Stimulated activated memory B cell treated with anti-CD40 and anti-IgM and Interleukin-4, amounts not matched to agents 10 μg/mL and 1 μg/mL and 100 μg/mL, for 72 hours (primary cell): ENCODE measurements at regions not wholly inside any gene's neighbourhood (a gene's known extent, or its start where the extent isn't known, plus 50 kb on each side); places are given as distances from the start of the nearest gene placed in this dataset.
"Not testable (repeated sequence)": the region's sequence is repeated elsewhere in the genome, so short reads cannot be mapped to it uniquely, and the experiment has no call there.

Source experiments
- ATAC-seq: fragments of 150-1000 bp; cut with Tn5 transposase; 2 replicates; pipeline ENCODE4 v1.10.0; 2021
- H3K27ac Mint-ChIP-seq: one replicate; pipeline ENCODE4 v1.8.0; 2022; ENCODE audit warnings: mild to moderate bottlenecking, mixed read lengths
- H3K27me3 Mint-ChIP-seq: one replicate; pipeline ENCODE4 v1.8.0; 2022; ENCODE audit warnings: mixed read lengths
- H3K36me3 Mint-ChIP-seq: one replicate; pipeline ENCODE4 v1.8.0; 2022; ENCODE audit warnings: mixed read lengths
- H3K4me1 Mint-ChIP-seq: one replicate; pipeline ENCODE4 v1.8.0; 2022; ENCODE audit warnings: mixed read lengths
- H3K4me3 Mint-ChIP-seq: one replicate; pipeline ENCODE4 v1.8.0; 2022; ENCODE audit warnings: mild to moderate bottlenecking, moderate library complexity, mixed read lengths
- H3K9me3 Mint-ChIP-seq: one replicate; pipeline ENCODE4 v1.8.0; 2022; ENCODE audit warnings: mixed read lengths

GRCh38 chr15:62327406-62327805 lies 162.3 kb upstream of the C2CD4B start:
- no peak overlapping the region for H3K4me3 Mint-ChIP-seq
- no peak for ATAC-seq
- H3K27ac Mint-ChIP-seq: no peak overlapping the region
- no peaks in the 10 kb centered on the region for H3K4me1 Mint-ChIP-seq
- no peaks in the 10 kb centered on the region for H3K9me3 Mint-ChIP-seq
- no peaks in the 10 kb centered on the region for H3K36me3 Mint-ChIP-seq
- peaks cover 12% of the 10 kb centered on the region for H3K27me3 Mint-ChIP-seq

- H3K27me3 Mint-ChIP-seq, H3K9me3 Mint-ChIP-seq, H3K4me1 Mint-ChIP-seq, ATAC-seq, H3K36me3 Mint-ChIP-seq, H3K27ac Mint-ChIP-seq, H3K4me3 Mint-ChIP-seq: not testable (repeated sequence)
Measured at GRCh38 chr15:62332472-62332871, 167.4 kb upstream of the C2CD4B start.

GRCh38 chr15:62334536-62334935 lies 169.5 kb upstream of the C2CD4B start:
- no peaks in the 10 kb centered on the region for H3K36me3 Mint-ChIP-seq
- no peak overlapping the region for H3K27ac Mint-ChIP-seq
- no peaks in the 10 kb centered on the region for H3K9me3 Mint-ChIP-seq
- H3K27me3 Mint-ChIP-seq: peaks cover 15% of the 10 kb centered on the region
- no peak overlapping the region for H3K4me3 Mint-ChIP-seq
- no peak for ATAC-seq
- H3K4me1 Mint-ChIP-seq: no peaks in the 10 kb centered on the region

GRCh38 chr15:62337934-62338333 lies 172.8 kb upstream of the C2CD4B start:
- no peaks in the 10 kb centered on the region for H3K9me3 Mint-ChIP-seq
- peak; percentile 12 for ATAC-seq
- no peaks in the 10 kb centered on the region for H3K36me3 Mint-ChIP-seq
- H3K27ac Mint-ChIP-seq: no peak overlapping the region
- H3K4me3 Mint-ChIP-seq: no peak overlapping the region
- peaks cover 27% of the 10 kb centered on the region for H3K27me3 Mint-ChIP-seq
- no peaks in the 10 kb centered on the region for H3K4me1 Mint-ChIP-seq

- Mint-ChIP-seq H3K27me3 (peaks cover 27% of the 10 kb centered on the region), H3K36me3 (no peaks in the 10 kb centered on the region), H3K4me1 (no peaks in the 10 kb centered on the region), H3K4me3 (no peak overlapping the region), H3K27ac (no peak overlapping the region), H3K9me3 (no peaks in the 10 kb centered on the region)
- no peak for ATAC-seq
Measured at GRCh38 chr15:62338497-62338896, 173.4 kb upstream of the C2CD4B start.

GRCh38 chr15:62342959-62343358 lies 177.9 kb upstream of the C2CD4B start:
- ATAC-seq: peak; percentile 31
- peaks cover 27% of the 10 kb centered on the region for H3K27me3 Mint-ChIP-seq
- H3K4me3 Mint-ChIP-seq: no peak overlapping the region
- H3K9me3 Mint-ChIP-seq: peaks cover 6% of the 10 kb centered on the region
- no peak overlapping the region for H3K27ac Mint-ChIP-seq
- peaks cover 6% of the 10 kb centered on the region for H3K4me1 Mint-ChIP-seq
- no peaks in the 10 kb centered on the region for H3K36me3 Mint-ChIP-seq

- H3K4me1 Mint-ChIP-seq: peaks cover 6% of the 10 kb centered on the region
- peaks cover 23% of the 10 kb centered on the region for H3K27me3 Mint-ChIP-seq
- H3K4me3 Mint-ChIP-seq: no peak overlapping the region
- no peak overlapping the region for H3K27ac Mint-ChIP-seq
- H3K36me3 Mint-ChIP-seq: no peaks in the 10 kb centered on the region
- peaks cover 6% of the 10 kb centered on the region for H3K9me3 Mint-ChIP-seq
- no peak for ATAC-seq
Measured at GRCh38 chr15:62343397-62343796, 178.3 kb upstream of the C2CD4B start.

GRCh38 chr15:62344806-62345539 lies 179.9 kb upstream of the C2CD4B start:
- Mint-ChIP-seq H3K27ac (no peak overlapping the region), H3K36me3 (no peaks in the 10 kb centered on the region), H3K27me3 (peaks cover 8% of the 10 kb centered on the region), H3K4me3 (peak overlapping the region; percentile 61), H3K4me1 (peaks cover 6% of the 10 kb centered on the region), H3K9me3 (peaks cover 6% of the 10 kb centered on the region)
- peak; percentile 70 for ATAC-seq

GRCh38 chr15:62346168-62346567 lies 181.1 kb upstream of the C2CD4B start:
- Mint-ChIP-seq H3K36me3 (no peaks in the 10 kb centered on the region), H3K4me1 (peaks cover 6% of the 10 kb centered on the region), H3K27me3 (peaks cover 7% of the 10 kb centered on the region), H3K9me3 (peaks cover 6% of the 10 kb centered on the region), H3K4me3 (no peak overlapping the region), H3K27ac (no peak overlapping the region)
- ATAC-seq: no peak

GRCh38 chr15:62348118-62348517 lies 183.0 kb upstream of the C2CD4B start:
- ATAC-seq: no peak
- H3K9me3 Mint-ChIP-seq: peaks cover 6% of the 10 kb centered on the region
- no peaks in the 10 kb centered on the region for H3K36me3 Mint-ChIP-seq
- no peak overlapping the region for H3K4me3 Mint-ChIP-seq
- H3K4me1 Mint-ChIP-seq: peaks cover 6% of the 10 kb centered on the region
- no peak overlapping the region for H3K27ac Mint-ChIP-seq
- H3K27me3 Mint-ChIP-seq: peaks cover 17% of the 10 kb centered on the region

GRCh38 chr15:62348623-62349022 lies 183.5 kb upstream of the C2CD4B start:
- no peak for ATAC-seq
- Mint-ChIP-seq H3K4me1 (peaks cover 6% of the 10 kb centered on the region), H3K27me3 (peaks cover 17% of the 10 kb centered on the region), H3K36me3 (no peaks in the 10 kb centered on the region), H3K4me3 (no peak overlapping the region), H3K27ac (no peak overlapping the region), H3K9me3 (peaks cover 6% of the 10 kb centered on the region)

- Mint-ChIP-seq H3K9me3 (no peaks in the 10 kb centered on the region), H3K4me3 (no peak overlapping the region), H3K4me1 (no peaks in the 10 kb centered on the region), H3K27ac (no peak overlapping the region), H3K36me3 (no peaks in the 10 kb centered on the region), H3K27me3 (peaks cover 24% of the 10 kb centered on the region)
- no peak for ATAC-seq
Measured at GRCh38 chr15:62352817-62353216, 187.7 kb upstream of the C2CD4B start.

- no peak for ATAC-seq
- Mint-ChIP-seq H3K4me3 (no peak overlapping the region), H3K9me3 (no peaks in the 10 kb centered on the region), H3K36me3 (no peaks in the 10 kb centered on the region), H3K27me3 (peaks cover 44% of the 10 kb centered on the region), H3K27ac (no peak overlapping the region), H3K4me1 (no peaks in the 10 kb centered on the region)
Measured at GRCh38 chr15:62357431-62357830, 192.3 kb upstream of the C2CD4B start.

- no peak for ATAC-seq
- H3K27ac Mint-ChIP-seq: no peak overlapping the region
- H3K4me1 Mint-ChIP-seq: no peaks in the 10 kb centered on the region
- H3K9me3 Mint-ChIP-seq: no peaks in the 10 kb centered on the region
- no peaks in the 10 kb centered on the region for H3K36me3 Mint-ChIP-seq
- H3K4me3 Mint-ChIP-seq: no peak overlapping the region
- peaks cover 54% of the 10 kb centered on the region for H3K27me3 Mint-ChIP-seq
Measured at GRCh38 chr15:62359416-62359815, 194.3 kb upstream of the C2CD4B start.

- ATAC-seq: no peak
- Mint-ChIP-seq H3K4me1 (no peaks in the 10 kb centered on the region), H3K27me3 (peaks cover 55% of the 10 kb centered on the region), H3K27ac (no peak overlapping the region), H3K4me3 (no peak overlapping the region), H3K36me3 (no peaks in the 10 kb centered on the region), H3K9me3 (no peaks in the 10 kb centered on the region)
Measured at GRCh38 chr15:62360332-62361097, 195.4 kb upstream of the C2CD4B start.

GRCh38 chr15:62362144-62362543 lies 197.1 kb upstream of the C2CD4B start:
- no peaks in the 10 kb centered on the region for H3K9me3 Mint-ChIP-seq

More at GRCh38 chr15:62362144-62362543, 197.1 kb upstream of the C2CD4B start:
- Mint-ChIP-seq H3K36me3 (no peaks in the 10 kb centered on the region), H3K4me3 (no peak overlapping the region), H3K27me3 (peaks cover 63% of the 10 kb centered on the region), H3K4me1 (no peaks in the 10 kb centered on the region), H3K27ac (no peak overlapping the region)
- no peak for ATAC-seq
